ENCODE measurements at regions not wholly inside any gene's neighbourhood (a gene's known extent, or its start where the extent isn't known, plus 50 kb on each side); places are given as distances from the start of the nearest gene placed in this dataset.

- TF ChIP-seq, protein P1, sequence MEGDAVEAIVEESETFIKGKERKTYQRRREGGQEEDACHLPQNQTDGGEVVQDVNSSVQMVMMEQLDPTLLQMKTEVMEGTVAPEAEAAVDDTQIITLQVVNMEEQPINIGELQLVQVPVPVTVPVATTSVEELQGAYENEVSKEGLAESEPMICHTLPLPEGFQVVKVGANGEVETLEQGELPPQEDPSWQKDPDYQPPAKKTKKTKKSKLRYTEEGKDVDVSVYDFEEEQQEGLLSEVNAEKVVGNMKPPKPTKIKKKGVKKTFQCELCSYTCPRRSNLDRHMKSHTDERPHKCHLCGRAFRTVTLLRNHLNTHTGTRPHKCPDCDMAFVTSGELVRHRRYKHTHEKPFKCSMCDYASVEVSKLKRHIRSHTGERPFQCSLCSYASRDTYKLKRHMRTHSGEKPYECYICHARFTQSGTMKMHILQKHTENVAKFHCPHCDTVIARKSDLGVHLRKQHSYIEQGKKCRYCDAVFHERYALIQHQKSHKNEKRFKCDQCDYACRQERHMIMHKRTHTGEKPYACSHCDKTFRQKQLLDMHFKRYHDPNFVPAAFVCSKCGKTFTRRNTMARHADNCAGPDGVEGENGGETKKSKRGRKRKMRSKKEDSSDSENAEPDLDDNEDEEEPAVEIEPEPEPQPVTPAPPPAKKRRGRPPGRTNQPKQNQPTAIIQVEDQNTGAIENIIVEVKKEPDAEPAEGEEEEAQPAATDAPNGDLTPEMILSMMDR (IDR thresholded peaks at IDR 0.05; ENCODE audit: insufficient read depth, low read depth, low read length), result no peak
- no peak for DNase-seq (ENCODE audit: low read depth)
Measured at GRCh38 chr3:44099566-44100297, 142.0 kb upstream of the TOPAZ1 start.

DNA sequence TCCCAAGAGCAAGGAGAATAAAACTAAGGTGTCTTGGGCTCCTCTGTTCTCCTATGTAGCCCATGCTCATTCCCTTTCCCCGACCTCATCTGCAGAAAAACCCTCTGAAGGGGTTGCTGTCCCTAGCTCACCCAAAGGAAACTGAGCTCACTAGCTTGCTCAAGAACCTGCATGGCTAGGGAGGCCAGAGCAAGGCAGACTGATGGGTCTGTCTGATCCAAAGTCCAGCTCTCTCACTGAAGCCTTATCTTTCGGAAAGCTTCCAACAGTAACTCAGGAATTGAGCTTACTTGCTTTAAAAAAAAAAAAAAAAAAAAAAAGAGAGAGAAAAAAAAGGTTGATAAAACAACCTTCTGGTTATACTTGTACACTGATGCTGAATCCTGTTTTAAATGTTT is 141.4 kb upstream of the TOPAZ1 start:
- DNase-seq (ENCODE audit: low read depth), result no peak
- no peak overlapping the region for H3K4me3 ChIP-seq (ENCODE audit: low read depth, low read length)
- TF ChIP-seq, protein P1 (IDR thresholded peaks at IDR 0.05; ENCODE audit: insufficient read depth, low read depth, low read length), result no peak

More at GRCh38 chr3:44099566-44100297, 142.0 kb upstream of the TOPAZ1 start:
- H3K4me3 ChIP-seq (ENCODE audit: low read depth, low read length), result no peak overlapping the region

- TF ChIP-seq, protein P1 (IDR thresholded peaks at IDR 0.05; ENCODE audit: insufficient read depth, low read depth, low read length), result no peak
- no peak overlapping the region for H3K4me3 ChIP-seq (ENCODE audit: low read depth, low read length)
- no peak for DNase-seq (ENCODE audit: low read depth)
Measured at GRCh38 chr3:44104043-44104442, 137.6 kb upstream of the TOPAZ1 start.

GRCh38 chr3:44104668-44105321 is 136.9 kb upstream of the TOPAZ1 start:
- no peak overlapping the region for H3K4me3 ChIP-seq (ENCODE audit: low read depth, low read length)
- DNase-seq (ENCODE audit: low read depth), result peak; percentile 10
- TF ChIP-seq, protein P1 (IDR thresholded peaks at IDR 0.05; ENCODE audit: insufficient read depth, low read depth, low read length), result no peak

DNA sequence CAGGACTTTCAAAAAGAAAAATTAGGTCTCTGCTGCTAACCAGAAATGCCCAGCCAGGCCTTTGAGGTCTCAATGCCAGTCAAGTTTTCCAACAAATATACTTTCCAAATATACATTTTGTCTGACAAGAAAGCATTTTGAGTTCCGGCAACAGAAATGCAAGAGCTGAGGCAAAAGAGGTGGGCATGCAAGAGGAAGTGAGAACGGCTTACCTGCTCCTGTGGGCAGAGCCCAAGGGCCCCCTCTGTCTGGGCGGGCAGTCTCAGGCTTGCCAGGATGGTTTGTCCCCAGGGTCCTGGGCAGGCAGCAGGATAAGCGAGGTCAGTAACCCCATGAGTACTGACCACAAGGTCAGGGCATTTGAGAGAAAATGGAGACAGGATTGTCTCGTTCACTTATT is 136.1 kb upstream of the TOPAZ1 start:
- TF ChIP-seq, protein P1 (IDR thresholded peaks at IDR 0.05; ENCODE audit: insufficient read depth, low read depth, low read length), result no peak
- no peak overlapping the region for H3K4me3 ChIP-seq (ENCODE audit: low read depth, low read length)
- DNase-seq (ENCODE audit: low read depth), result no peak

DNA sequence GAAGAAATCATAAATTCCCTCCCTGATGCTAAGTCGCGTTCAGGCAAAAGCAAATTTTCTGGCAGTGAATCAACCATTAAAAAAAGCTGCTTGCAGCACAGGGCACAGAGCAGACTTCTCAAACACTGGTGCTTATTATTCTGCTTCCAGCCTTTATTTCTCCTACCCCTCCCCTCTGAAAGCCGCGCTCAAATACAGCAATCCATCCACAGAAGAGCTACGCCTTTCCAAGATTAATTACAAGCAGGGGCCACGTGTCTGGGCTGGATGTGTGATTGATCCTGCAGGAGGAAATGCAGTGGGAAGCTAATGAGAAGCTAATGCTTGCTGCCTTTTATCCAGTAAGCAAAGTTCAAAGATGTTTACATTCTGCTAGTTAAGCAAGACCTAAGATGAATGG is 134.9 kb upstream of the TOPAZ1 start:
- TF ChIP-seq, protein P1 (IDR thresholded peaks at IDR 0.05; ENCODE audit: insufficient read depth, low read depth, low read length), result no peak
- H3K4me3 ChIP-seq (ENCODE audit: low read depth, low read length), result no peak overlapping the region
- DNase-seq (ENCODE audit: low read depth), result peak; percentile 7

Measured in fibroblast of villous mesenchyme (primary cell).